Testis (tissue), 2 donors: ENCODE measurements at regions not wholly inside any gene's neighbourhood (a gene's known extent, or its start where the extent isn't known, plus 50 kb on each side); places are given as distances from the start of the nearest gene placed in this dataset.

ENCODE experiments used
- DNase-seq: peaks from one replicate; pipeline ENCODE4 v3.0.0-alpha.2; 2019
- H3K27ac ChIP-seq, 2 donors: fragments of 200-600 bp; sonication (generic); one replicate each; pipeline ENCODE4 v1.5.1; 2019
- H3K27me3 ChIP-seq: fragments of 200-600 bp; sonication (generic); one replicate; pipeline ENCODE4 v1.5.1; 2019
- H3K36me3 ChIP-seq: fragments of 200-600 bp; sonication (generic); one replicate; pipeline ENCODE4 v1.5.1; 2017; ENCODE audit warnings: low read depth; ENCODE audit errors: missing control alignments
- H3K4me1 ChIP-seq: fragments of 200-600 bp; sonication (generic); one replicate; pipeline ENCODE4 v1.5.1; 2019
- H3K4me3 ChIP-seq, 2 donors: fragments of 200-600 bp; sonication (generic); one replicate each; pipeline ENCODE4 v1.5.1; 2017 to 2019
- H3K9me3 ChIP-seq: fragments of 200-600 bp; sonication (generic); one replicate; pipeline ENCODE4 v1.5.1; 2017
- CTCF ChIP-seq, 3 experiments: fragments of 450-650 bp in 2 of 3; fragments of 200-600 bp in 1 of 3; sonication (generic) in 1 of 3; IDR thresholded peaks; one replicate each; pipeline ENCODE4 v1.5.1; 2016 to 2019; ENCODE audit warnings: antibody characterized with exemption in 3 of 3, mild to moderate bottlenecking in 2 of 3, moderate library complexity in 1 of 3
- POLR2A ChIP-seq: fragments of 450-650 bp; IDR thresholded peaks from one replicate; pipeline ENCODE4 v1.6.1; 2017; ENCODE audit warnings: antibody characterized with exemption, mild to moderate bottlenecking, moderate library complexity
- WGBS, 2 donors: methylation state at CpG; one replicate each; pipeline ENCODE4 v1.1.5; 2018; 5-methylcytosine and 5-hydroxymethylcytosine counted together
- intact Hi-C: fragments of 100-400 bp; cut with DNase I; formaldehyde crosslinking; loops from one replicate; pipeline ENCODE4 v1.15.1; 2023; ENCODE audit warnings: low total_unique reads

GRCh38 chr1:38524025-38524641, 335.4 kb downstream of the RRAGC start:
- no peak overlapping the region for H3K4me3 ChIP-seq
- intact Hi-C loops: no loop called here

GRCh38 chr1:38523568-38523939, 336.0 kb downstream of the RRAGC start:
- no peaks in the 10 kb centered on the region for H3K27me3 ChIP-seq
- H3K9me3 ChIP-seq: no peaks in the 10 kb centered on the region
- no peak overlapping the region for H3K27ac ChIP-seq
- 87 to 90% methylated on average over 7 of the region's 7 CpGs for WGBS, 2 donors
- H3K4me3 ChIP-seq: no peak overlapping the region
- H3K4me1 ChIP-seq: no peaks in the 10 kb centered on the region
- no peak for TF ChIP-seq CTCF (IDR thresholded peaks at IDR 0.05)
- no peak for TF ChIP-seq POLR2A
- H3K36me3 ChIP-seq: no peaks in the 10 kb centered on the region
- DNase-seq: no peak
- intact Hi-C loops: no loop called here

More at GRCh38 chr1:38524025-38524641, 335.4 kb downstream of the RRAGC start:
- 86 to 89% methylated on average over 8 of the region's 8 CpGs for WGBS, 2 donors
- Histone ChIP-seq H3K36me3 (no peaks in the 10 kb centered on the region), H3K27ac (no peak overlapping the region), H3K27me3 (no peaks in the 10 kb centered on the region), H3K4me1 (no peaks in the 10 kb centered on the region), H3K9me3 (no peaks in the 10 kb centered on the region)
- no peak for TF ChIP-seq POLR2A
- DNase-seq: no peak

- no peaks in the 10 kb centered on the region for H3K36me3 ChIP-seq
- WGBS, 2 donors: 66 to 71% methylated on average over 10 of the region's 10 CpGs
- no peaks in the 10 kb centered on the region for H3K9me3 ChIP-seq
- no peaks in the 10 kb centered on the region for H3K27me3 ChIP-seq
- H3K27ac ChIP-seq: no peak overlapping the region
- no peak for TF ChIP-seq POLR2A
- no peak for TF ChIP-seq CTCF (IDR thresholded peaks at IDR 0.05)
- H3K4me3 ChIP-seq: no peak overlapping the region
- DNase-seq: no peak
- intact Hi-C loops: no loop called here
- no peaks in the 10 kb centered on the region for H3K4me1 ChIP-seq
Measured at GRCh38 chr1:38522915-38523567, 336.5 kb downstream of the RRAGC start.

GRCh38 chr1:38516560-38516959, 343.0 kb downstream of the RRAGC start:
- H3K4me3 ChIP-seq: no peak overlapping the region
- intact Hi-C loops: no loop called here
- 95 to 97% methylated on average over 2 of the region's 2 CpGs for WGBS, 2 donors
- H3K4me1 ChIP-seq: no peaks in the 10 kb centered on the region
- DNase-seq: no peak
- no peak for TF ChIP-seq CTCF (IDR thresholded peaks at IDR 0.05)
- no peaks in the 10 kb centered on the region for H3K9me3 ChIP-seq
- no peak overlapping the region for H3K27ac ChIP-seq
- H3K27me3 ChIP-seq: no peaks in the 10 kb centered on the region
- no peaks in the 10 kb centered on the region for H3K36me3 ChIP-seq

GRCh38 chr1:38512789-38513188, 346.8 kb downstream of the RRAGC start:
- Histone ChIP-seq H3K27ac (no peak overlapping the region), H3K36me3 (no peaks in the 10 kb centered on the region), H3K4me3 (no peak overlapping the region), H3K27me3 (no peaks in the 10 kb centered on the region), H3K9me3 (no peaks in the 10 kb centered on the region), H3K4me1 (no peaks in the 10 kb centered on the region)
- TF ChIP-seq POLR2A: no peak
- no peak for TF ChIP-seq CTCF (IDR thresholded peaks at IDR 0.05)
- 56 to 64% methylated on average over 7 of the region's 7 CpGs for WGBS, 2 donors
- intact Hi-C loops: no loop called here
- DNase-seq: no peak
